Keratinocyte (primary cell): ENCODE measurements at regions not wholly inside any gene's neighbourhood (a gene's known extent, or its start where the extent isn't known, plus 50 kb on each side); places are given as distances from the start of the nearest gene placed in this dataset.

Source experiments
- DNase-seq: peaks from one replicate; pipeline ENCODE4 v3.0.0-alpha.2; 2011; ENCODE audit warnings: low read depth, missing footprints, low spot score
- FAIRE-seq: peaks from 2 replicates; lab custom pipeline; 2011; peaks lifted over from hg19 to GRCh38; lab: Jason Lieb, UNC
- H2AFZ ChIP-seq: 2 replicates; pipeline ENCODE4 v1.6.0; 2012; ENCODE audit warnings: low read length, control low read depth, inconsistent platforms; ENCODE audit not compliant: control insufficient read depth
- H3K27ac ChIP-seq: 2 replicates; pipeline ENCODE4 v1.5.1; 2011; ENCODE audit warnings: low read length; ENCODE audit not compliant: control insufficient read depth, insufficient read depth
- H3K27me3 ChIP-seq: 3 replicates; pipeline ENCODE4 v1.6.0; 2011; ENCODE audit warnings: low read length; ENCODE audit not compliant: control insufficient read depth, insufficient read depth; ENCODE audit errors: extremely low read depth
- H3K36me3 ChIP-seq, 2 experiments: 2 replicates in 1 of 2; 3 replicates in 1 of 2; pipeline ENCODE4 v1.5.1; 2011; ENCODE audit warnings: low read length in 2 of 2, mild to moderate bottlenecking in 1 of 2; ENCODE audit not compliant: control insufficient read depth in 2 of 2, insufficient read depth in 2 of 2; ENCODE audit errors: extremely low read depth in 1 of 2
- H3K4me1 ChIP-seq: 3 replicates; pipeline ENCODE4 v1.5.1; 2011; ENCODE audit warnings: low read length; ENCODE audit not compliant: control insufficient read depth, insufficient read depth; ENCODE audit errors: extremely low read depth
- H3K4me2 ChIP-seq: 3 replicates; pipeline ENCODE4 v1.6.0; 2011; ENCODE audit warnings: low read depth, low read length; ENCODE audit not compliant: control insufficient read depth, insufficient read depth; ENCODE audit errors: extremely low read depth
- H3K4me3 ChIP-seq, 3 experiments: fragments of 200-600 bp in 1 of 3; sonication (generic) in 1 of 3; 2 replicates in 2 of 3; 3 replicates in 1 of 3; pipeline ENCODE4 v1.5.1; 2011 to 2016; ENCODE audit warnings: low read length in 3 of 3, mild to moderate bottlenecking in 3 of 3, control low read depth in 2 of 3, inconsistent platforms in 1 of 3, low read depth in 1 of 3, mixed read lengths in 1 of 3, mixed run types in 1 of 3, moderate library complexity in 1 of 3; ENCODE audit not compliant: control insufficient read depth in 2 of 3, insufficient read depth in 2 of 3; ENCODE audit errors: extremely low read depth in 1 of 3
- H3K79me2 ChIP-seq: 2 replicates; pipeline ENCODE4 v1.6.0; 2012; ENCODE audit warnings: low read length; ENCODE audit not compliant: control insufficient read depth, insufficient read depth
- H3K9ac ChIP-seq: 3 replicates; pipeline ENCODE4 v1.6.0; 2011; ENCODE audit warnings: low read length; ENCODE audit not compliant: control insufficient read depth, insufficient read depth; ENCODE audit errors: extremely low read depth
- H3K9me1 ChIP-seq: 3 replicates; pipeline ENCODE4 v1.6.0; 2011; ENCODE audit warnings: low read length; ENCODE audit not compliant: control insufficient read depth, insufficient read depth; ENCODE audit errors: extremely low read depth
- H3K9me3 ChIP-seq: 2 replicates; pipeline ENCODE4 v1.5.1; 2012; ENCODE audit warnings: low read depth, low read length; ENCODE audit not compliant: control insufficient read depth
- H4K20me1 ChIP-seq: 3 replicates; pipeline ENCODE4 v1.6.0; 2011; ENCODE audit warnings: low read length; ENCODE audit not compliant: control insufficient read depth, insufficient read depth; ENCODE audit errors: extremely low read depth
- EZH2 ChIP-seq: IDR thresholded peaks from one replicate; pipeline ENCODE4 v1.6.1; 2012; ENCODE audit warnings: inconsistent platforms, mild to moderate bottlenecking, low read length, moderate library complexity
- dilution Hi-C: fragments of 300-500 bp; cut with MboI; formaldehyde crosslinking; loops from one replicate; pipeline ENCODE4 v1.7.0; 2020; ENCODE audit warnings: low sequenced_read_pairs; ENCODE audit not compliant: extremely low pct_ligation_motif_present
- TF ChIP-seq, protein P1 (sequence below), 3 experiments: IDR thresholded peaks in 1 of 3; conservative IDR thresholded peaks in 1 of 3; optimal IDR thresholded peaks in 1 of 3; 2 replicates in 2 of 3; 3 replicates in 1 of 3; pipeline versions ENCODE3 to v1.5.1; 2011; ENCODE audit warnings: low read length in 3 of 3, mild to moderate bottlenecking in 3 of 3, moderate library complexity in 2 of 3, control low read depth in 1 of 3, inconsistent platforms in 1 of 3; ENCODE audit not compliant: insufficient read depth in 2 of 3; ENCODE audit errors: extremely low read depth in 1 of 3

DNA sequence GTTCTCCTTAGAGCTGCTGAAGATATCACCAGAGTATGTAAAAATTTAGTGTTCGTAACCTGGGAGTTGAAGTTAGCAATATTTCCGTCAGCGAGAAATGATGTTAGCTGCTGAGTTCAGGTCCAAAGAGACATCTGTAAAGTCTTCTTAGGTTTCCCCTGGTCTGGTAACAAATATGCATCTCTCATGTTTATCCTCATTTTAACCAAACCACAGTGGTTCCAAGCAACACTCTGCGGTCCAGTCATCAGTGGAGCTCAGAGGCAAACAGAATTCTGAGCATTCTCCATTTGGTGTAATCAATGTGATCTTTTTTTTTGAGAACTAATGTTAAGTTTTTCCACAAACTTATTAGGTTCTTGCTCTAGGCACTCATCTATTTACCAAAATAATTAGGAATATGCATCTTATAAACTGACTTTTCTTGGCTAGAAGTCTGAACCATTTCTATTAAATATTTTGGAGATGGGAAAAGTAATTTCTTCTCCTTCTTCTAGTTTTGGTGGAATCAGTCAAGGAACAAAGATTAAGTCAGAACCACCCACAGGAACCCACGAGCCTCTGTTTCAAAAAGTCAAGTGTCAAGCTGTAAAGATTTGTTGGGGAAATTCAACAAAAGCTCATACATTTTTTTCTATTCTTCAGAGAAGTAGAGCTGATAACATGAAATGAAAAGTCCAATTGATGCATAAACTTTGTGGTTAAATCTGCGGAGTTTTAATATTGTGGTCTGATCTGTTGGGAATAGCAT lies 64.7 kb downstream of the IFNG start:
- Histone ChIP-seq H3K36me3 (no peaks in the 10 kb centered on the region), H3K9ac (no peak overlapping the region), H3K27ac (no peak overlapping the region), H3K4me3 (no peak overlapping the region), H2AFZ (no peak overlapping the region), H3K9me3 (no peaks in the 10 kb centered on the region), H4K20me1 (no peaks in the 10 kb centered on the region), H3K27me3 (no peaks in the 10 kb centered on the region), H3K4me1 (peaks cover 23% of the 10 kb centered on the region), H3K9me1 (no peaks in the 10 kb centered on the region), H3K4me2 (no peak overlapping the region), H3K79me2 (no peaks in the 10 kb centered on the region)
- TF ChIP-seq, protein P1, sequence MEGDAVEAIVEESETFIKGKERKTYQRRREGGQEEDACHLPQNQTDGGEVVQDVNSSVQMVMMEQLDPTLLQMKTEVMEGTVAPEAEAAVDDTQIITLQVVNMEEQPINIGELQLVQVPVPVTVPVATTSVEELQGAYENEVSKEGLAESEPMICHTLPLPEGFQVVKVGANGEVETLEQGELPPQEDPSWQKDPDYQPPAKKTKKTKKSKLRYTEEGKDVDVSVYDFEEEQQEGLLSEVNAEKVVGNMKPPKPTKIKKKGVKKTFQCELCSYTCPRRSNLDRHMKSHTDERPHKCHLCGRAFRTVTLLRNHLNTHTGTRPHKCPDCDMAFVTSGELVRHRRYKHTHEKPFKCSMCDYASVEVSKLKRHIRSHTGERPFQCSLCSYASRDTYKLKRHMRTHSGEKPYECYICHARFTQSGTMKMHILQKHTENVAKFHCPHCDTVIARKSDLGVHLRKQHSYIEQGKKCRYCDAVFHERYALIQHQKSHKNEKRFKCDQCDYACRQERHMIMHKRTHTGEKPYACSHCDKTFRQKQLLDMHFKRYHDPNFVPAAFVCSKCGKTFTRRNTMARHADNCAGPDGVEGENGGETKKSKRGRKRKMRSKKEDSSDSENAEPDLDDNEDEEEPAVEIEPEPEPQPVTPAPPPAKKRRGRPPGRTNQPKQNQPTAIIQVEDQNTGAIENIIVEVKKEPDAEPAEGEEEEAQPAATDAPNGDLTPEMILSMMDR (optimal IDR thresholded peaks at IDR 0.05 in 1 of 3, IDR thresholded peaks at IDR 0.05 in 1 of 3, conservative IDR thresholded peaks at IDR 0.05 in 1 of 3; ENCODE audit: extremely low read depth in 1 of 3, insufficient read depth in 2 of 3, low read length in 3 of 3), result no peak
- no peak for TF ChIP-seq EZH2
- DNase-seq (no peak), FAIRE-seq (no peak)
- dilution Hi-C loops, result no loop called here

DNA sequence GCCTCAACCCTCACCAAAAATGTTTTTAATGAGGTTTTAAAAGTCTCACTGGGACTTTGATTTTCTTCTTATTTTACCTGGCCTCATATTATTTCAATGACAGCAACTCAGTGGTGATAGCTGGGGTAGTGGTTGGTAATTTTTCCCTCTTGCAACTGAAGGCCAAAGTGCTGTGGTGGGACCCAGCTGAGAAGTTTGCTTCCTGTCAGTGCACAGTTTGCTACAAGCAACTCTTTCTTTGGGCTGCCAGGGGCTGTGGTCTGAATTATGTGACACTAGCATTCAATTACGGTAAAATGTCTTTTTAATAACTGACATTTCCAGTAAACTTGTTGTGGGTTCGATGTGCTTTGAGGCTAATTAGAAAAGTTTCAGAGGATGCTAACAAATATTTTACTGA lies 65.3 kb downstream of the IFNG start:
- Histone ChIP-seq H3K27me3 (no peaks in the 10 kb centered on the region), H3K9ac (no peak overlapping the region), H3K9me1 (no peaks in the 10 kb centered on the region), H3K36me3 (no peaks in the 10 kb centered on the region), H3K4me2 (no peak overlapping the region), H3K27ac (no peak overlapping the region), H3K9me3 (no peaks in the 10 kb centered on the region), H4K20me1 (no peaks in the 10 kb centered on the region), H2AFZ (no peak overlapping the region), H3K79me2 (no peaks in the 10 kb centered on the region), H3K4me3 (no peak overlapping the region), H3K4me1 (peaks cover 23% of the 10 kb centered on the region)
- TF ChIP-seq, protein P1 (optimal IDR thresholded peaks at IDR 0.05 in 1 of 3, IDR thresholded peaks at IDR 0.05 in 1 of 3, conservative IDR thresholded peaks at IDR 0.05 in 1 of 3; ENCODE audit: extremely low read depth in 1 of 3, insufficient read depth in 2 of 3, low read length in 3 of 3), result no peak
- TF ChIP-seq EZH2, result no peak
- dilution Hi-C loops, result no loop called here
- no peak for FAIRE-seq
- no peak for DNase-seq
